ENCODE measurements at regions not wholly inside any gene's neighbourhood (a gene's known extent, or its start where the extent isn't known, plus 50 kb on each side); places are given as distances from the start of the nearest gene placed in this dataset.

DNA sequence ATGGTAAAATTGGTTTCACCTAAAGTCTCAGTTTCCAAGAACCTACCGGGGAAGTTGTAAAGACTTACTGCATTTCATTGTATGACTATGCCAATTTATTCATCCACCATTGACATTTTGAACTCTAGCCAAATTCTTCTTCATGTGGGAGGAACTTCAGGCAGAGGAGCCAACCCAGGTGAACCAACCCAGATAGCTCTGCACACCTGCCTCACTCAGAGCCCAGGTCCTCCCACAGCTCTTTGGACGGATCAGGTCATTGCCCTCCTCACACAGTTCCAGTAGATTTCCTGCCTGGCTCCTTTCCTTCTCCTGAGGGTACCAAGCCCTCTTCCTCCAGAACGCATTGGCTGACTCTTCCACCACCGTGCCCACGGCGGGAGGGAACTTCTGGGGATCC, 121.7 kb downstream of the DTL start:
- H2AFZ ChIP-seq (ENCODE audit: low read depth, low read length): no peak overlapping the region
- dilution Hi-C loops (cut with MboI; ENCODE audit: extremely low pct_ligation_motif_present, low sequenced_read_pairs): no loop called here

More for the DNA sequence above, 121.7 kb downstream of the DTL start:
- no peak overlapping the region for H3K9ac ChIP-seq (replicated peaks; ENCODE audit: extremely low read depth, insufficient read depth, low read length)
- TF ChIP-seq FOS (IDR thresholded peaks at IDR 0.05; ENCODE audit: borderline replicate concordance, insufficient read depth, low read length) (no peak), CTCF (IDR thresholded peaks at IDR 0.05; ENCODE audit: extremely low read depth in 1 of 2, insufficient read depth in 1 of 2, low read depth in 1 of 2, low read length in 2 of 2) (no peak), GATA2 (IDR thresholded peaks at IDR 0.05; ENCODE audit: insufficient read depth, insufficient read length, low read depth, low read length) (no peak), MAX (IDR thresholded peaks at IDR 0.05; ENCODE audit: insufficient read depth, insufficient read length) (no peak), JUN (IDR thresholded peaks at IDR 0.05; ENCODE audit: borderline replicate concordance, insufficient read depth, insufficient read length, low read depth) (no peak), POLR2AphosphoS5 (IDR thresholded peaks at IDR 0.05; ENCODE audit: insufficient read depth, low read depth, low read length) (no peak), MYC (IDR thresholded peaks at IDR 0.05; ENCODE audit: low read depth, low read length) (no peak), EZH2 (IDR thresholded peaks at IDR 0.05; ENCODE audit: borderline replicate concordance, low read depth, low read length, severe bottlenecking) (no peak), POLR2A (IDR thresholded peaks at IDR 0.05; ENCODE audit: low read depth, low read length) (no peak)
- peaks cover 9% of the 10 kb centered on the region for H3K4me1 ChIP-seq (ENCODE audit: control insufficient read depth, extremely low read depth, insufficient read depth, low read length)
- H3K27me3 ChIP-seq (ENCODE audit: control insufficient read depth in 2 of 2, insufficient read depth in 2 of 2, low read length in 2 of 2): no peaks in the 10 kb centered on the region
- no peaks in the 10 kb centered on the region for H3K79me2 ChIP-seq (ENCODE audit: control insufficient read depth, insufficient read depth, low read length)
- intact Hi-C loops (cut with micrococcal nuclease): no loop called here
- FAIRE-seq: no peak
- BruUV-seq (replicated peaks): no TSS peak
- no peak overlapping the region for H3K4me3 ChIP-seq (replicated peaks in 1 of 3; ENCODE audit: insufficient read depth in 1 of 3, low read depth in 1 of 3, low read length in 3 of 3)
- no peak overlapping the region for H3K4me2 ChIP-seq (ENCODE audit: insufficient read depth, low read length)
- no peaks in the 10 kb centered on the region for H4K20me1 ChIP-seq (replicated peaks; ENCODE audit: control insufficient read depth, extremely low read depth, insufficient read depth, low read length)
- DNase-seq (ENCODE audit: low read depth, low spot score): no peak
- H3K27ac ChIP-seq (ENCODE audit: insufficient read depth, low read depth, low read length): no peak overlapping the region
- H3K9me3 ChIP-seq (replicated peaks; ENCODE audit: control insufficient read depth, insufficient read depth, low read length): no peaks in the 10 kb centered on the region
- POLR2A ChIA-PET: no interaction called here
- CTCF ChIA-PET: no interaction called here
- no peaks in the 10 kb centered on the region for H3K36me3 ChIP-seq (ENCODE audit: control insufficient read depth in 2 of 2, extremely low read depth in 1 of 2, insufficient read depth in 2 of 2, low read length in 2 of 2)
- no peaks in the 10 kb centered on the region for H3K9me1 ChIP-seq (replicated peaks; ENCODE audit: control insufficient read depth, extremely low read depth, insufficient read depth, low read length)
